ENCODE measurements at regions not wholly inside any gene's neighbourhood (a gene's known extent, or its start where the extent isn't known, plus 50 kb on each side); places are given as distances from the start of the nearest gene placed in this dataset.

GRCh38 chr5:110250355-110250754 is 476.1 kb downstream of the TMEM232 start:
- Histone ChIP-seq H4K5ac (ENCODE audit: insufficient read length, low read depth, low read length) (no peak overlapping the region), H2AK5ac (ENCODE audit: insufficient read length, low read length) (no peak overlapping the region), H2BK15ac (ENCODE audit: low read depth, low read length) (no peak overlapping the region), H4K8ac (replicated peaks; ENCODE audit: insufficient read length, low read depth, low read length) (no peak overlapping the region), H2BK5ac (ENCODE audit: insufficient read length, low read length) (no peak overlapping the region), H3K18ac (ENCODE audit: insufficient read length, low read depth, low read length) (no peak overlapping the region), H3K4me2 (ENCODE audit: insufficient read depth, insufficient read length, low read length) (no peak overlapping the region), H3K9ac (ENCODE audit: extremely low read depth, insufficient read length, low read length) (no peak overlapping the region), H3K23ac (ENCODE audit: insufficient read length, low read depth, low read length) (no peak overlapping the region), H3K79me2 (ENCODE audit: insufficient read depth, low read length) (no peaks in the 10 kb centered on the region), H2BK12ac (ENCODE audit: insufficient read length, low read depth, low read length) (no peak overlapping the region), H3K9me3 (ENCODE audit: control insufficient read depth, low read depth, low read length) (no peaks in the 10 kb centered on the region), H3K27me3 (ENCODE audit: insufficient read depth, low read length) (no peaks in the 10 kb centered on the region), H3K56ac (ENCODE audit: insufficient read length, low read depth, low read length) (no peak overlapping the region), H3K23me2 (ENCODE audit: insufficient read length, low read depth, low read length, poor library complexity, severe bottlenecking) (no peaks in the 10 kb centered on the region), H3K4me1 (ENCODE audit: insufficient read depth, low read length) (no peaks in the 10 kb centered on the region; the same call in 1 of the 2 replicates), H3T11ph (ENCODE audit: low read length) (no peak overlapping the region), H3K4ac (ENCODE audit: low read depth, low read length) (no peak overlapping the region), H2AFZ (ENCODE audit: low read length) (no peak overlapping the region), H2BK120ac (ENCODE audit: low read depth, low read length, poor library complexity, severe bottlenecking) (no peak overlapping the region), H3K14ac (ENCODE audit: insufficient read depth, low read length) (no peak overlapping the region), H4K20me1 (ENCODE audit: control insufficient read depth, insufficient read depth, insufficient read length) (no peaks in the 10 kb centered on the region), H3K27ac (ENCODE audit: insufficient read length, low read depth, low read length) (no peak overlapping the region), H3K79me1 (ENCODE audit: insufficient read depth, low read depth, low read length, poor library complexity, severe bottlenecking) (no peaks in the 10 kb centered on the region), H2BK20ac (ENCODE audit: low read depth, low read length, poor library complexity, severe bottlenecking) (no peak overlapping the region), H4K91ac (ENCODE audit: insufficient read length, low read depth, low read length) (no peak overlapping the region)
- no peaks in the 10 kb centered on the region for H3K27me3 Mint-ChIP-seq (ENCODE audit: low read depth)
- TF ChIP-seq CTCF (conservative IDR thresholded peaks at IDR 0.05) = no peak
- no peak for DNase-seq
- peaks cover 13% of the 10 kb centered on the region in 2 experiments; a peak in 3 of 4 replicates for H3K4me1 Mint-ChIP-seq
- WGBS (ENCODE audit: extremely low coverage, insufficient read length, low lambda C conversion rate) = no CpG with 5 or more reads among the region's 1 CpG
- H3K36me3 Mint-ChIP-seq (ENCODE audit: insufficient read depth in 1 of 3, low read depth in 3 of 3) = no peaks in the 10 kb centered on the region
- H3K4me3 Mint-ChIP-seq = no peak overlapping the region
- H3K9me3 Mint-ChIP-seq = no peaks in the 10 kb centered on the region
- H3K27ac Mint-ChIP-seq = no peak overlapping the region

Data from H9 (cell line).